ENCODE measurements at regions not wholly inside any gene's neighbourhood (a gene's known extent, or its start where the extent isn't known, plus 50 kb on each side); places are given as distances from the start of the nearest gene placed in this dataset.

GRCh38 chr1:203420263-203420662, 55.3 kb upstream of the PRELP start:
- in situ Hi-C loops (cut with HindIII; ENCODE audit: low sequenced_read_pairs): no loop called here
- DNase-seq (ENCODE audit: low read depth): no peak

DNA sequence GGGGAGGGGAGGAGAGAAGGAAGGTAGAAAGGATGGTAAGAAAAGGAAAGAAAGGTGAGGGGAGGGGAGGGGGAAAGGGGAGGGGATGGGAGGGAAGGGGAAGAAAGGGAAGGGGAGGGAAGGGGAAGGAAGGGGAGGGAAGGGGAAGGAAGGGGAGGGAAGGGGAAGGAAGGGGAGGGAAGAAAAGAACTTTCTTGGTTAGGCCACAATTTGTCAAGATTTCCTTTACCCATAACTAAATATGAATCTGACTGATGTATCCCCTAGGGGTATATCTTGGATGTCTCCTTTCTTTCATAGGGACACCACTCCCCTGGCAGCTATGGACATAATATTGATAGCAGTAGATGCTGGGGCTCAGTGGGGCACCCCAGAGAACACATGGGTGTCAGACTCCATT, 54.4 kb upstream of the PRELP start:
- in situ Hi-C loops (cut with HindIII; ENCODE audit: low sequenced_read_pairs): no loop called here
- H3K4me3 ChIP-seq (ENCODE audit: low read depth, low read length): no peak overlapping the region
- TF ChIP-seq, protein P1, sequence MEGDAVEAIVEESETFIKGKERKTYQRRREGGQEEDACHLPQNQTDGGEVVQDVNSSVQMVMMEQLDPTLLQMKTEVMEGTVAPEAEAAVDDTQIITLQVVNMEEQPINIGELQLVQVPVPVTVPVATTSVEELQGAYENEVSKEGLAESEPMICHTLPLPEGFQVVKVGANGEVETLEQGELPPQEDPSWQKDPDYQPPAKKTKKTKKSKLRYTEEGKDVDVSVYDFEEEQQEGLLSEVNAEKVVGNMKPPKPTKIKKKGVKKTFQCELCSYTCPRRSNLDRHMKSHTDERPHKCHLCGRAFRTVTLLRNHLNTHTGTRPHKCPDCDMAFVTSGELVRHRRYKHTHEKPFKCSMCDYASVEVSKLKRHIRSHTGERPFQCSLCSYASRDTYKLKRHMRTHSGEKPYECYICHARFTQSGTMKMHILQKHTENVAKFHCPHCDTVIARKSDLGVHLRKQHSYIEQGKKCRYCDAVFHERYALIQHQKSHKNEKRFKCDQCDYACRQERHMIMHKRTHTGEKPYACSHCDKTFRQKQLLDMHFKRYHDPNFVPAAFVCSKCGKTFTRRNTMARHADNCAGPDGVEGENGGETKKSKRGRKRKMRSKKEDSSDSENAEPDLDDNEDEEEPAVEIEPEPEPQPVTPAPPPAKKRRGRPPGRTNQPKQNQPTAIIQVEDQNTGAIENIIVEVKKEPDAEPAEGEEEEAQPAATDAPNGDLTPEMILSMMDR (IDR thresholded peaks at IDR 0.05; ENCODE audit: low read depth, low read length, missing control alignments): no peak
- DNase-seq (ENCODE audit: low read depth): no peak

More at GRCh38 chr1:203420263-203420662, 55.3 kb upstream of the PRELP start:
- no peak overlapping the region for H3K4me3 ChIP-seq (ENCODE audit: low read depth, low read length)
- TF ChIP-seq, protein P1 (IDR thresholded peaks at IDR 0.05; ENCODE audit: low read depth, low read length, missing control alignments): no peak

DNA sequence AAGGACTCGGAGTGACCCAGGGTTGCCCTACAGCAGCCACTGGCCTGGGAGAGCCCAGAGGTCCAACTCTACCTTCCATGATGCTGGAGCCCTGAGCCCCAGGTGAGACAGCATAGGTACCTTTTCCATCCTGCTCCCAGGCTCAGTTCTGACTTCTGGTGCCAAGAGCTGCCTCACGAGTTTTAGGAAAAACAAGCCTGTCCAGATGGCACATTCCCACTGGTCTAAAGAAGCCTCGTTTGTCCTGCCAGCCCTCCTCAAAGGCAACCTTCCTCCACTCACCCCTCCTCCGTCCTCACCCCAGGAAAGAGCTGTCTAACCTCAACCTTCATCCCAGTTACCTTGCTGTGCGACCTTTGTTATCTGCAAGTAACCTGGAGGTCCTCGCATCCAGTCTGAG, 53.5 kb upstream of the PRELP start:
- TF ChIP-seq, protein P1 (IDR thresholded peaks at IDR 0.05; ENCODE audit: low read depth, low read length, missing control alignments): no peak
- no peak for DNase-seq (ENCODE audit: low read depth)
- H3K4me3 ChIP-seq (ENCODE audit: low read depth, low read length): no peak overlapping the region
- in situ Hi-C loops (cut with HindIII; ENCODE audit: low sequenced_read_pairs): no loop called here

GRCh38 chr1:203422656-203423055, 53.0 kb upstream of the PRELP start:
- TF ChIP-seq, protein P1 (IDR thresholded peaks at IDR 0.05; ENCODE audit: low read depth, low read length, missing control alignments): no peak
- no peak for DNase-seq (ENCODE audit: low read depth)
- no peak overlapping the region for H3K4me3 ChIP-seq (ENCODE audit: low read depth, low read length)
- in situ Hi-C loops (cut with HindIII; ENCODE audit: low sequenced_read_pairs): no loop called here

DNA sequence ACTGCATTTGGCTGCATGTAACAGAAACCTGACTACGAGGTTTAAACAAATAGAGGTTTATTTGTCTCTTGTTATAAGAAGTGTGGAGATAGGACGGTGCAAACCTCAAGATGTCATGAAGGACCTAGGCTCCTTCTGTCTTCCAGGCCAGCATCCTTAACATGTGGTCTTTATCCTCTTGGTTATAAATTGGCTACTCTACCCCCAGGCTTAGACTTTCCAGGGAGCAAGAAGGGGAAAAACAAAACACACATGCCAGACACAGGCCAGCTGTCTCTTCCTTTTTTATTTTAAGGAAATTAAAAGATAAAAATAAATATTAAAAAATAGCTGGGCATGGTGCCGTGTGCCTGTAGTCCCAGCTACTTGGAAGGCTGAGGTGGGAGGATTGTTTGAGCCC, 51.3 kb upstream of the PRELP start:
- no peak for DNase-seq (ENCODE audit: low read depth)
- H3K4me3 ChIP-seq (ENCODE audit: low read depth, low read length): no peak overlapping the region
- in situ Hi-C loops (cut with HindIII; ENCODE audit: low sequenced_read_pairs): no loop called here
- TF ChIP-seq, protein P1 (IDR thresholded peaks at IDR 0.05; ENCODE audit: low read depth, low read length, missing control alignments): no peak

- TF ChIP-seq, protein P1 (IDR thresholded peaks at IDR 0.05; ENCODE audit: low read depth, low read length, missing control alignments): no peak
- no peak overlapping the region for H3K4me3 ChIP-seq (ENCODE audit: low read depth, low read length)
- DNase-seq (ENCODE audit: low read depth): no peak
- in situ Hi-C loops (cut with HindIII; ENCODE audit: low sequenced_read_pairs): loop anchor here (5.0 kb wide), 2 partner anchors 42 to 58 kb away; no protein-coding TSS in a partner anchor
These were observed 50.5 kb upstream of the PRELP start for GRCh38 chr1:203424861-203425662.
